ENCODE measurements at regions not wholly inside any gene's neighbourhood (a gene's known extent, or its start where the extent isn't known, plus 50 kb on each side); places are given as distances from the start of the nearest gene placed in this dataset.

- no peaks in the 10 kb centered on the region for H3K4me1 ChIP-seq (ENCODE audit: insufficient read depth)
- H3K4me2 ChIP-seq = no peak overlapping the region
- TF ChIP-seq CTCF (IDR thresholded peaks at IDR 0.05; ENCODE audit: poor library complexity) (no peak), EZH2phosphoT487 (IDR thresholded peaks at IDR 0.05; ENCODE audit: low read depth, severe bottlenecking, unreplicated experiment) (no peak), EZH2 (IDR thresholded peaks at IDR 0.05; ENCODE audit: borderline replicate concordance) (no peak)
- DNase-seq (ENCODE audit: low spot score) = no peak
- no peaks in the 10 kb centered on the region for H3K9me3 ChIP-seq (ENCODE audit: low read depth)
- no peak overlapping the region for H2AFZ ChIP-seq
- H3K27me3 ChIP-seq = no peaks in the 10 kb centered on the region
- H3K79me2 ChIP-seq = no peaks in the 10 kb centered on the region
- no peaks in the 10 kb centered on the region for H3K36me3 ChIP-seq (replicated peaks; ENCODE audit: insufficient read depth, low read depth)
- no peaks in the 10 kb centered on the region for H3K9me2 ChIP-seq (replicated peaks; ENCODE audit: insufficient read depth)
- no peak overlapping the region for H3K4me3 ChIP-seq
- H4K20me1 ChIP-seq (ENCODE audit: insufficient read depth, poor library complexity, severe bottlenecking) = no peaks in the 10 kb centered on the region
- no peak overlapping the region for H3K27ac ChIP-seq
- 57% methylated on average over 1 of the region's 1 CpG for WGBS (ENCODE audit: low lambda C conversion rate, missing lambda C conversion rate)
Observed at GRCh38 chr18:28946471-28946870, 769.5 kb upstream of the CDH2 start.

GRCh38 chr18:28922936-28923335 lies 746.0 kb upstream of the CDH2 start:
- Histone ChIP-seq H3K27me3 (no peaks in the 10 kb centered on the region), H3K9me3 (ENCODE audit: low read depth) (no peaks in the 10 kb centered on the region), H3K36me3 (replicated peaks; ENCODE audit: insufficient read depth, low read depth) (no peaks in the 10 kb centered on the region), H3K79me2 (no peaks in the 10 kb centered on the region), H2AFZ (no peak overlapping the region), H3K9me2 (replicated peaks; ENCODE audit: insufficient read depth) (no peaks in the 10 kb centered on the region), H4K20me1 (ENCODE audit: insufficient read depth, poor library complexity, severe bottlenecking) (no peaks in the 10 kb centered on the region), H3K27ac (no peak overlapping the region), H3K4me3 (no peak overlapping the region), H3K4me2 (no peak overlapping the region), H3K4me1 (ENCODE audit: insufficient read depth) (no peaks in the 10 kb centered on the region)
- no peak for TF ChIP-seq EZH2phosphoT487 (IDR thresholded peaks at IDR 0.05; ENCODE audit: low read depth, severe bottlenecking, unreplicated experiment)
- TF ChIP-seq CTCF (IDR thresholded peaks at IDR 0.05; ENCODE audit: poor library complexity) = no peak
- TF ChIP-seq EZH2 (IDR thresholded peaks at IDR 0.05; ENCODE audit: borderline replicate concordance) = no peak
- 93% methylated on average over 2 of the region's 2 CpGs for WGBS (ENCODE audit: low lambda C conversion rate, missing lambda C conversion rate)
- no peak for DNase-seq (ENCODE audit: low spot score)

- H3K79me2 ChIP-seq = no peaks in the 10 kb centered on the region
- no peak overlapping the region for H3K4me3 ChIP-seq
- H3K27ac ChIP-seq = no peak overlapping the region
- H3K36me3 ChIP-seq (replicated peaks; ENCODE audit: insufficient read depth, low read depth) = no peaks in the 10 kb centered on the region
- no peak overlapping the region for H2AFZ ChIP-seq
- no peak overlapping the region for H3K4me2 ChIP-seq
- H3K9me3 ChIP-seq (ENCODE audit: low read depth) = no peaks in the 10 kb centered on the region
- H3K27me3 ChIP-seq = no peaks in the 10 kb centered on the region
- no peaks in the 10 kb centered on the region for H4K20me1 ChIP-seq (ENCODE audit: insufficient read depth, poor library complexity, severe bottlenecking)
- H3K9me2 ChIP-seq (replicated peaks; ENCODE audit: insufficient read depth) = no peaks in the 10 kb centered on the region
- no peaks in the 10 kb centered on the region for H3K4me1 ChIP-seq (ENCODE audit: insufficient read depth)
- DNase-seq (ENCODE audit: low spot score) = no peak
- TF ChIP-seq CTCF (IDR thresholded peaks at IDR 0.05; ENCODE audit: poor library complexity) (no peak), EZH2 (IDR thresholded peaks at IDR 0.05; ENCODE audit: borderline replicate concordance) (no peak), EZH2phosphoT487 (IDR thresholded peaks at IDR 0.05; ENCODE audit: low read depth, severe bottlenecking, unreplicated experiment) (no peak)
Observed at GRCh38 chr18:28916456-28916855, 739.5 kb upstream of the CDH2 start.

- 41% methylated on average over 1 of the region's 1 CpG for WGBS (ENCODE audit: low lambda C conversion rate, missing lambda C conversion rate)
- TF ChIP-seq EZH2phosphoT487 (IDR thresholded peaks at IDR 0.05; ENCODE audit: low read depth, severe bottlenecking, unreplicated experiment) (no peak), EZH2 (IDR thresholded peaks at IDR 0.05; ENCODE audit: borderline replicate concordance) (no peak), CTCF (IDR thresholded peaks at IDR 0.05; ENCODE audit: poor library complexity) (no peak)
- no peak overlapping the region for H3K4me2 ChIP-seq
Observed at GRCh38 chr18:28905509-28905908, 728.6 kb upstream of the CDH2 start.

More at GRCh38 chr18:28905509-28905908, 728.6 kb upstream of the CDH2 start:
- Histone ChIP-seq H3K27me3 (no peaks in the 10 kb centered on the region), H3K9me2 (replicated peaks; ENCODE audit: insufficient read depth) (no peaks in the 10 kb centered on the region), H3K4me1 (ENCODE audit: insufficient read depth) (no peaks in the 10 kb centered on the region), H3K79me2 (no peaks in the 10 kb centered on the region), H4K20me1 (ENCODE audit: insufficient read depth, poor library complexity, severe bottlenecking) (no peaks in the 10 kb centered on the region), H3K36me3 (replicated peaks; ENCODE audit: insufficient read depth, low read depth) (no peaks in the 10 kb centered on the region), H3K9me3 (ENCODE audit: low read depth) (no peaks in the 10 kb centered on the region), H3K4me3 (no peak overlapping the region), H3K27ac (no peak overlapping the region), H2AFZ (no peak overlapping the region)
- no peak for DNase-seq (ENCODE audit: low spot score)

All from hepatocyte (in vitro differentiated cells).